Brain microvascular endothelial cell (primary cell): ENCODE measurements at regions not wholly inside any gene's neighbourhood (a gene's known extent, or its start where the extent isn't known, plus 50 kb on each side); places are given as distances from the start of the nearest gene placed in this dataset.

ENCODE experiments used
- DNase-seq: peaks from one replicate; pipeline ENCODE4 v3.0.0-alpha.2; 2020
- H3K27ac ChIP-seq: fragments of 250-450 bp; sonication (Bioruptor Pico); 2 replicates; pipeline ENCODE4 v1.5.1; 2020; ENCODE audit warnings: mild to moderate bottlenecking, moderate library complexity
- H3K27me3 ChIP-seq: fragments of 250-450 bp; sonication (Bioruptor Pico); replicated peaks from 2 replicates; pipeline ENCODE4 v1.5.1; 2020; ENCODE audit warnings: mild to moderate bottlenecking
- H3K36me3 ChIP-seq: fragments of 250-450 bp; sonication (Bioruptor Pico); replicated peaks from 2 replicates; pipeline ENCODE4 v1.5.1; 2020; ENCODE audit warnings: mild to moderate bottlenecking
- H3K4me3 ChIP-seq: 2 replicates; pipeline ENCODE4 v1.5.1; 2011; ENCODE audit warnings: low read depth, mild to moderate bottlenecking, control low read depth, low read length, moderate library complexity
- CTCF ChIP-seq: IDR thresholded peaks from 2 replicates; pipeline ENCODE4 v1.5.1; 2011; ENCODE audit warnings: low read depth, mild to moderate bottlenecking, moderate library complexity, low read length, control low read depth, inconsistent platforms; ENCODE audit errors: missing control alignments
- in situ Hi-C: cut with HindIII; loops from 2 replicates; pipeline ENCODE4 v1.10.0; 2017; ENCODE audit warnings: low sequenced_read_pairs, low pct_ligation_motif_present

GRCh38 chr1:193607787-193608186 is 421.4 kb upstream of the B3GALT2 start:
- in situ Hi-C loops = no loop called here
- no peaks in the 10 kb centered on the region for H3K27me3 ChIP-seq

GRCh38 chr1:193606035-193606434 is 419.6 kb upstream of the B3GALT2 start:
- H3K4me3 ChIP-seq = no peak overlapping the region
- in situ Hi-C loops = no loop called here

More at GRCh38 chr1:193607787-193608186, 421.4 kb upstream of the B3GALT2 start:
- Histone ChIP-seq H3K27ac (no peak overlapping the region), H3K4me3 (no peak overlapping the region), H3K36me3 (no peaks in the 10 kb centered on the region)
- no peak for TF ChIP-seq CTCF
- no peak for DNase-seq

GRCh38 chr1:193602705-193603104 is 416.3 kb upstream of the B3GALT2 start:
- no peak for TF ChIP-seq CTCF
- in situ Hi-C loops = no loop called here
- H3K27me3 ChIP-seq = no peaks in the 10 kb centered on the region
- H3K36me3 ChIP-seq = no peaks in the 10 kb centered on the region
- no peak overlapping the region for H3K27ac ChIP-seq
- no peak overlapping the region for H3K4me3 ChIP-seq
- no peak for DNase-seq

More at GRCh38 chr1:193606035-193606434, 419.6 kb upstream of the B3GALT2 start:
- H3K27me3 ChIP-seq = no peaks in the 10 kb centered on the region
- no peak for TF ChIP-seq CTCF
- H3K36me3 ChIP-seq = no peaks in the 10 kb centered on the region
- no peak overlapping the region for H3K27ac ChIP-seq
- no peak for DNase-seq

GRCh38 chr1:193593147-193593885 is 406.9 kb upstream of the B3GALT2 start:
- Histone ChIP-seq H3K27me3 (no peaks in the 10 kb centered on the region), H3K36me3 (no peaks in the 10 kb centered on the region), H3K4me3 (no peak overlapping the region), H3K27ac (no peak overlapping the region)
- no peak for TF ChIP-seq CTCF
- DNase-seq = no peak
- in situ Hi-C loops = no loop called here

GRCh38 chr1:193592317-193592716 is 405.9 kb upstream of the B3GALT2 start:
- in situ Hi-C loops = no loop called here
- H3K36me3 ChIP-seq = no peaks in the 10 kb centered on the region
- TF ChIP-seq CTCF = no peak
- H3K27ac ChIP-seq = no peak overlapping the region
- no peak overlapping the region for H3K4me3 ChIP-seq
- H3K27me3 ChIP-seq = no peaks in the 10 kb centered on the region
- DNase-seq = no peak

- Histone ChIP-seq H3K27ac (no peak overlapping the region), H3K4me3 (no peak overlapping the region), H3K27me3 (no peaks in the 10 kb centered on the region), H3K36me3 (no peaks in the 10 kb centered on the region)
- in situ Hi-C loops = no loop called here
- DNase-seq = no peak
- TF ChIP-seq CTCF = no peak
Measured at GRCh38 chr1:193590102-193590501, 403.7 kb upstream of the B3GALT2 start.
